ENCODE measurements at regions not wholly inside any gene's neighbourhood (a gene's known extent, or its start where the extent isn't known, plus 50 kb on each side); places are given as distances from the start of the nearest gene placed in this dataset.
"Not testable (repeated sequence)": the region's sequence is repeated elsewhere in the genome, so short reads cannot be mapped to it uniquely, and the experiment has no call there.

GRCh38 chr4:3898928-3899327 is 132.7 kb downstream of the ADRA2C start:
- TF ChIP-seq CTCF (IDR thresholded peaks at IDR 0.05; ENCODE audit: insufficient read depth, low read length, poor library complexity, severe bottlenecking); EZH2phosphoT487 (conservative IDR thresholded peaks at IDR 0.05; ENCODE audit: low read length): not testable (repeated sequence)
